PC-3 (cell line): ENCODE measurements at regions not wholly inside any gene's neighbourhood (a gene's known extent, or its start where the extent isn't known, plus 50 kb on each side); places are given as distances from the start of the nearest gene placed in this dataset.

Experiments
- CTCF ChIP-seq: fragments of 300-600 bp; sonication (generic); conservative IDR thresholded peaks from 2 replicates; pipeline ENCODE4 v1.5.1; 2017; ENCODE audit warnings: antibody characterized with exemption, low read depth, mild to moderate bottlenecking, low read length
- EZH2 ChIP-seq: fragments of 300-600 bp; sonication (generic); IDR thresholded peaks from one replicate; pipeline ENCODE4 v1.6.1; 2017; ENCODE audit warnings: antibody characterized with exemption, mild to moderate bottlenecking, low read length; ENCODE audit not compliant: unreplicated experiment
- EZH2phosphoT487 ChIP-seq: fragments of 300-600 bp; sonication (generic); IDR thresholded peaks from 2 replicates; pipeline ENCODE4 v1.6.1; 2018; ENCODE audit warnings: mild to moderate bottlenecking, antibody characterized with exemption, low read length, borderline replicate concordance

- TF ChIP-seq CTCF (no peak), EZH2 (no peak), EZH2phosphoT487 (no peak)
Measured at GRCh38 chr10:35875016-35875676, 233.1 kb upstream of the FZD8 start.
